Putamen (tissue), 1 donor: ENCODE measurements at regions not wholly inside any gene's neighbourhood (a gene's known extent, or its start where the extent isn't known, plus 50 kb on each side); places are given as distances from the start of the nearest gene placed in this dataset.

Source experiments
- DNase-seq: peaks from one replicate; pipeline ENCODE4 v3.0.0-alpha.2; 2016; ENCODE audit warnings: low spot score

DNA sequence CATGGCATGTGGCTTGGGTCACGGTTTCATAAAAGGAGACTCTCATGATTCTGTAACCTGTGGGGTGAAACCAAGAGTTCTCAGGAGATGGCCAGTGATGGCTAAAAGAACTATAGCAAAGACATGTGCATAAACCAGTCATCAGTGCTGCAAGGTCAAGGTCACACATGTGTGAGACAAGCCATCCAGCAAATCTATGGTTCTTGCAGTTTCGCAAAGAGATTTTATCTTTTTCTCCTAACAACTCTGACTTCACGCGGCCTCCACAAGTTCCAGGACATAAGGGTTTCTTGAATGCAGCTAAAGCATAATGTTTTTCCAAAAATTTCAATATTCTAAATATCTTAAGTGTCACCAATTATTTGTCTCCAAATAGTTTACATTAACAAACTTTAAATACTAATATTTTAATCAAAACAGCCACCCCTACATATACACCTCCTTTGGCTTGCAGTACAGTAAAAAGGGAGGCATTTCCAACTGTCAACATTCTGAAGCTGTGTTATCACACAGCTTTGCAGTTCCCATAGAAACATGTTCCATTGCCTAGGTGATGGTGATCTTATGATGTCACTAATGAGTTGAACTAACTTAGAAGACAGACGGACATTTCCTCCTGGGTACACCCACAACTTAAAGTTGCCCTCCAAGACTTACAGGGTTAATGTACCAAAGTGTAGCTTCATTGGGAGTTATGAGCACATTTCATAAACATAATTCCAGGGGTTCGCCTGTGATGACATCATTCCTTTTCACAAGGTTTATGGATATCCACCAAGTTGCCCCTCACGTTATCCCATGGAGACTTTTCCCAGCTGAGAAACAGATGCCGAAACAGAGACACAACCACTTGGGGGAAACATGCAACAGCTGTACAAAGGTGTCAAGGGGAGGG is 250.9 kb upstream of the PDE10A start:
- DNase-seq = no peak

DNA sequence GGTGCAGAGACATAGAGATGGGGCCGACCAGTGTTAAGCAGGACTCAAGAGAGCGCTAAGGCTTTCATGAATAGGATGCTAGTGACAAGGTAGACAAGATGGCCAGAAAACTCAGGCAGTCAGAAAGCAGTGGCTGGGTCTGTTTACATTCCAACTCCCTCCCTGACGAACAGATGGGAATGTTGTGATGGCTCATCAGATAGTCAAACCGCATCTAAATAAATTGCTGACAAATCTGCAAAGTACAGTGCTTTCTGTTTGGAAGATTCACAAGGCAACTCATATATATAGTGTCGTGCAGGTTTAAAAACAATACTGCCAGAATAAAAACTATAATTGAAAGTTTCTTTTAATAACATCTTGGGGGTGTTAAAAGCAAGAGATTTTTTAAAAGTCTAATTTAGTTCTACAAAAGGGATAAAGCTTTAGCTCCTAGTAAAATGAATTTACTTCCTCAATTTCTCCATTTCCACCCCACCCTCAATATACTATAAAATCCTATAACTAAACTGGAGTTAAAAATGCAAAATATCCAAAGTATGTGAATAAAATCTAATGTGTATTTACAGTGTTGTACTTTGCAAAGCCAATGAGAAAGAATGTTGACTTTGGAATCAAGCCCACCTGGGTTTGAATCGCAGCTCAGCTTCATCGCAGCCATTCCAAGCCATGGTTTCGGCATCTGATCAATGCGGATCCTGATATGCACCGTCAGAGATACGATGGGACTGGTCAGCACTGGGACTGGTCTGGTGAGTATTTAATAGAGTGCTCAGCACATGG is 247.3 kb upstream of the PDE10A start:
- no peak for DNase-seq

DNA sequence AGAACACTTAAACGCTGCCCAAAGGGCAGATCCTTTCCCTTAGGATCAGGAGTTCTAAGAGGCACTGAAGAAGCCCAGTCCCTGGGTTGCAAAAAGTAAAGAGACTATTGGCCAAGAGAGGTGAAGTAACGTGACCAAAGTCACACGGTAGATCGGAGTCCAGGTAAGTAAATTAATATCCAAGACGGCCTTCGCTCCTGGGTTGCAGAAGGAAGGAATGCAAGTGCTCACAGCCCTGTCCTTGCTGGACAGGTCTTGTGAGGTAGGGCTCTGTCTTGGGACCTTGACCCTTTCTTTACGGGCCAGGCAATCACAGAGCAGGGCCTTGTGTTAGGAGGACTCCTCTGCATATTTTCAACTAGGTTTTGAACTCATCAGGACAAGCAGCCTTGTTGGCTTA is 243.7 kb upstream of the PDE10A start:
- no peak for DNase-seq

DNA sequence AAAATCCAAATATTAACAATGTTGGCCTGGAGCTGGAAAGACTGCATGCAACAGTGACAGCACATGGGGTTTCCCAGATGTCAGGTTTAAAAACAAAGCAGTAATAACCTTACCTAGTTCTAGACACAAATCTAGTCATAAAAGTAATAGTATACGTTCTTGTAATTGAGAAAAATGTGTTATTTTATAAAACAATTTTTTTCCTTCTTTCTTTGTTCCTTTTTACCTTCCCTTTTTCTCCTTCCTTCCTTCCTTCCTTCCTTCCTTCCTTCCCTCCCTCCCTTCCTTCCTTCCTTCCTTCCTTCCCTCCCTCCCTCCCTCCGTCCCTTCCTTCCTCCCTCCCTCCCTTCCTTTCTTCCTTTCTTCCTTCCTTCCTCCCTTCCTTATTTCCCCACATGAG is 242.7 kb upstream of the PDE10A start:
- DNase-seq = no peak

DNA sequence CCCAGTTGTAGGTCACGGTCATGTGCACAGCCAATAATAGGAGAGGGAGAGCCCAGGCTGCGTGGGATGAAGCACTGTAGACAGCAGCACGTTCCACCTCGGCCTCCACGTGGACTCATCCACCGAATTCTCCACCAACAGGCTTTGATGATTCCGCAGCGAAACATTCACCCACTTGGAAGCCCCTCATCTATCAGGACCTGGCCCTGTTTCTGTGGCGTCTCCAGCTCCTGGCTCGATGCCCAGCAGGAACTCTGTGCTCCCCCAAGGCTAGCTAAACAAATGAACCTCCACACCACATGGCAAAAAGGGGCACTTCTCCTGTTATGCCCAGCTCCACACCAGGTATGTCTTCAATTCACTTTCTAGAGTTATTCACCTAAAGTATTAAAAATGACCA is 237.9 kb upstream of the PDE10A start:
- DNase-seq = no peak

DNA sequence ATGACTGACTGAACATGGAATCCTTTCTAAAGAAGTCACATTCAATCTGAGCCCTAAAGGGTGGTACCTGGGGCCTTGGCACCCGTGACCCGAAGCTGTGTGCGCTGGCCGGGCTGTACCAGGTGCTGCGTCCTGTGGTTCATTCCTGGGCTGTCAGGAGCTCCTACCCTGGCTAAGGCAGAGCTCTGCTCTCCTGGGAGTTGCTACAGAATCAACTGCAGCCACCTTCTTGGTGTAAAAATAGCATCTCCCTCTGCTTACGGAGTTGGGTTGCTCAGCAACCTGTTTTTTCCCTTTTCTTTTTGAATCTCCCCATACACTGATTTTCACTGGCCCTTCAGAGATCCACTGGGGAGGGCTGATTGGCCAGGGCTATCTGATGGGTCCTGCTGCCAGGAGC is 236.6 kb upstream of the PDE10A start:
- peak; percentile 22 for DNase-seq

DNA sequence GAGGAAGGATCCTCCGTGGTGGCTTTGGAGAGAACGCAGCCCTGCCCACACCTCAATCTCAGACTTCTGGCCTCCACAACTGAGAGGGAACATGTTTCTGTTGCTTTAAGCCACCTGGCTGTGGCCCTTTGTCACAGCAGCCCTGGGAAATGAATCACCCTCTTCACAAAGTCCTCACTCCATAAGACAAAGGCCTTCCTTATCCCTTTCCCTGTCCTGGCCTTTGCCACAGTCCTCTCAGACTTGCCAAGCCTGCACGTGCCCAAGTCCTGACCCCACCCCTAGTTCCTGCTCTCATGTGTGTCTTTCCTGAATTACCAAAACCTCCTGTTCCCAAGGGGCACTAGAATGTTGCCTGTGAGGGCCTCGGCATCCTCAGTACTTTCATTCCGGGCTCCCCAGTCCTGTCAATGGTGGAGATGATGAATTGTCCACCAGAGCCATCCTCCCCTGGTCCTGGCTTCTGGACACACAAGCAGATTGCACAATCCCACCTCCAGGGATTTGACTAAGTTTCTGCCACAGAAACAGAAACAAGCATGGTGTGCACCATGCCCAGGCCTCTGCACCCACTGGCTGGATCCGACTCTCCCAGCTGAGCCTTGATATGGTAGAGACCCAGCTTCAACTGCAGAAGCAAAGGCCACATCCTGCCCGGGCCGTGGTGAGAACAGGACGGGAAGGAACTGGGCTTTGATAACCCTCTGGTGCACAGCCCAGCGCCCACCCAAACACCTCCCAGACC is 232.6 kb upstream of the PDE10A start:
- no peak for DNase-seq

DNA sequence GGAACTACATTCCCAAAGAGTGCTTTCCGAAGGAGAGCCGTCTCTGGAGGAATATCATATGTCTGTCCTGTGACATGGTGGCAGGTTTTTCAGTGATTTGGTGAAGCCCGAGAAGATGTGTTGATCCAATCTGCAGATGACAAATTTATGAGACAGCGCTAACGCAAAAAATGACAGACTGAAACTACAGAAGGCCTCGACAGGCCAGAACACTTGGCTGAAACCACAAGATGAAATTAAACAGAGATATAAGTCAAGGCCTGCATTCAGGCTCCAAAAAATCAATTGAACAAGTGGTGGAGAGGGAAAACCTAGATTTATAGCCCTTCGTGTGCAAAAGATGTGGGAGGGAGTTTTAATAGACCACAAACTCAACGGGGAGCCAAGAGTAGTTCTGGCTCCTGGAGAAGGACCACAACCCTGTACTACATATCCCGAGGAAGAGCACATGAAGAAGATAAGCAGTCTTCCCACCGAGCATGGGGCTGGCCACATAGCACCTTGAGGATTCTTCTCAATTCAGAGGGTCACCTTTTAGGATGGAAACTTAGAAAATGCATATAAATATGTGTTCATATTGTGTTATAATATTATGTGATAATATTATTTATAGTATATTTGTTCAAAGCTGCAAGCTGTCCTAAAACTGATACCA is 231.3 kb upstream of the PDE10A start:
- DNase-seq = no peak

DNA sequence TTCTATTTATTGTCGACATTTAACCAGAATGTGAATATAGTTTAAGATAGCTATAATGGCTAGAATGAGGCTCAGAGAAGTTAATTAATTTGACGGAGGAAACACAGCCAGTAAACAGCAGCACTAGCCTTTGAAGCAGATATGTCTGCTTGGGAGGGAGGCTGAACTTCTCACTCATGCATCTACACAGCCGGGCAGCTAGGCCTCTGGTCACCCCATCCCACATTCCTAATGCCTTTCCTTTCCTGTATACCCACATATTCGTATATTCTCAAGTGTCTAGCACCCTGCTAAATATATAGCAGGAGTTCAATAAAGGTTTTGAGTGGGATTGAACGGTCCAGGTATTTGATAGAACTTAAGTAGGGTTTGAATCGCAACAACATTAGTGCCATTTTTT is 230.4 kb upstream of the PDE10A start:
- no peak for DNase-seq

DNA sequence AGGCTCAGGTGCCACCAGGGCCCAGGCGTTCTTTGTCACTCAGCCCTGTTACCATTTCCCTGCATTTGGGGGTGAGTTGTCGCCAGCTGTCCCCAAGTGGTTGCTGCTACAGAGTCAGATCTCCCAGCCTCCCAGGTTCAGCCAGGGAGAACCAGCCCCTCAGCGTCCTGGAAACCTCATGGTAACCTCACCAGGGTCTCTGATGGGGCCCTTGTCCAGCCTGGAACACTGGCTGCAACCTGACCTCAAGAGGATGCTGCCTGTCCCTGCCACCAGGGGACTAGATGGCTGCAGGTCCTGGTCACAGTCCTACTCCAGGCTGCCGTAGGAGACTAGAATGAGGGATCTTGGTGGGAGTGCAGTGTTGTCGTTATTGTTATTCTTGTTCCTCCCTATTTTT is 228.3 kb upstream of the PDE10A start:
- DNase-seq = no peak

DNA sequence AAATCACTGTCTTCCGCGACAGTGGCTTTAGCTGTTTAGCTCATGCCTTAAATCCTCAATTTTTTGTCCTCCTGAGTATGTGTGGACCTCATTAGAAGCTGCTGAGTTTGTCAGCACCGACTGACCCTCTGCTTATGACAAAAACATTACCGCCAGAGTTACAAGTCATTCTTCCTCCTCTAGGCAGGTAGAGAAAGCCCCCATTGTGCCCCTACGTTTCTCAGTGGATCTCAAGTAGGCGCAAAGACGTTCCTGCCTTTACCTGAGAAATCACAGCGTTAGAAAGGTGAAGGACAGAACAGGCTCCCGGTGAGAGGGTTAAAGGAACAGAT is 227.3 kb upstream of the PDE10A start:
- DNase-seq = no peak

DNA sequence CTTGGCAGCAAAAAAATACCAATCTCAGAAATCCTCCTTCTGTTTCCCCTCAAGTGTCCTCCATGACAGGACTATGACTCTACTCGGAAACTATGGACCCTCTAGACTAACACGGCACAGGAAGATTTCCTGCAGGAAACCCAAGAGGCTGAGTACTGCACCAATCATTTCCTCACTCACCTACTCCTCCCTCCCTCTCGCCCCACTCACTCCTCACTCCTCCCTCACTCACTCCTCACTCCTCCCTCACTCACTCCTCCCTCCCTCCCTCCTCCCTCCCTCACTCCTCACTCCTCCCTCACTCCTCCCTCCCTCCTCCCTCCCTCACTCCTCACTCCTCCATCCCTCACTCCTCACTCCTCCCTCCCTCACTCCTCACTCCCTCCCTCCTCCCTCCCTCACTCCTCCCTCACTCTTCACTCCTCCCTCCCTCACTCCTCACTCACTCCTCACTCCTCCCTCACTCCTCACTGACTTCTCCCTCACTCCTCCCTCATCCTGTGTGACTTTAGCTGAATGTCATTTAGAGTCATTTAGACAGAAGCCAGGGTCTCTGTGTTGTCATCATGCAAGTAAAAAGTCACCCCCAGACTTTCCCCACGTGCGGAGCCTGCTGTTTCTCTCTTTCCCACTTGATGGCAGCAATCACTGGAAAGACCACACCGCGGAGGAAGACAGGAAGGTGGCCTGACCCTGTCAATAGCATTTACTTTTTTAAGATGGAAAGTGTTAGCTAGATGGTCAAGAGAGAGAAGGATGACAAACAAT is 226.8 kb upstream of the PDE10A start:
- DNase-seq = no peak

DNA sequence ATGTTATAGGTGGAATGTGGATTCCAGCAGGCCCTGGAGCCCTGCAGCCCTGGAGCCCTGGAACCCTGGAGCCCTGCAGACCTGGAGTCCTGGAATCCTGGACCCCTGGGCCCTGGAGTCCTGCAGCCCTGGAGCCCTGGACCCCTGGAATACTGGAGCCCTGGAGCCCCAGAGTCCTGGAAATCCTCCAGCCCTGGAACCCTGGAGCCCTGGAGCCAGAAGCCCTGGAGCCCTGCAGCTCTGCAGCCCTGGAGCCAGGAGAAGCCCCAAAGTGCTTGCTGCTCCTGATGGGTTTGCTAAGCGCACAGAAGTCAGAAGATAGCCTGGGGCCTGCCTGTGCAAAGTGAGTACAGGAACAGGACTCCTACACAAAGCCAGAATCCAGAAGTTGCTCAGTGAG is 223.1 kb upstream of the PDE10A start:
- no peak for DNase-seq

DNA sequence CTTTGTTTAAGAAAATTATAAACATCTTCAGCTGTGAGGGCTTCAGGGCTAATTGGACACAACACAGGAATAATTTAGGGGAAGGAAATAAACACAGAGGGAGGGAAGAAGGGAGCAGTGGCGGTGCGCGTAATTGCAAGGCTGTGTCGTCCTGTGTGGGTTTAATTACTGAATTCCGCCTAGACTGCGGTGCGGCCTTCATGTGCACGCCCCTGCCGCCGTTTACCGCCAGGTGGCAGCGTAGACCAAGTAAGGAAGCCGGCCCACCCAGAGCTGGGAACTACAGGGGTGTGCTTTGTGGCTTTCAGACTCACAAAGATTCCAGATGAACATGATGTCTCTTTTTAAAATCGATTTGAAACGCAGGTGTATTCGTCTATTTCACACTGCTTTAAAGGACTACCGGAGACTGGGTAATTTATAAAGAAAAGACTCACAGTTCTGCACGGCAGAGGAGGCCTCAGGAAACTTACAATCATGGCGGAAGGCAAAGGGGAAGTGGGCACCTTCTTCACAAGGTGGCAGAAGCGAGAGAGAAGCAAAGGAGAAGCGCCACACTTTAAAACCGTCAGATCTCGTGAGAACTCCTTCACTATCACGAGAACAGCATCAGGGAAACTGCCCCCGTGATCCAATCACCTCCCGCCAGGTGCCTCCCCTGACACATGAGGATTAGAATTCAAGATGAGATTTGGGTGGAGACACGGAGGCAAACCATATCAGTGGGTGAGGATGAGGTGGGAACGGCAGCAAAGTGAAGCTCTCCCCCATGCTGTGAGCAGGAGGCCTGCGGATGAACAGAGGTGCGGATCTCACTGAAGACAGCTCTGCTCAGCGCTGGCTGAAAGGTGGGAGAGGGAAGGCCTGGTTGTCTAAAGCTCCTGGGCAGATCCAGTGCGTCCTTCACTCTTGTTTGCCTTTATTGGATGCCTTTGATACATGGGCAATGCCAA is 222.0 kb upstream of the PDE10A start:
- peak; percentile 65 for DNase-seq

DNA sequence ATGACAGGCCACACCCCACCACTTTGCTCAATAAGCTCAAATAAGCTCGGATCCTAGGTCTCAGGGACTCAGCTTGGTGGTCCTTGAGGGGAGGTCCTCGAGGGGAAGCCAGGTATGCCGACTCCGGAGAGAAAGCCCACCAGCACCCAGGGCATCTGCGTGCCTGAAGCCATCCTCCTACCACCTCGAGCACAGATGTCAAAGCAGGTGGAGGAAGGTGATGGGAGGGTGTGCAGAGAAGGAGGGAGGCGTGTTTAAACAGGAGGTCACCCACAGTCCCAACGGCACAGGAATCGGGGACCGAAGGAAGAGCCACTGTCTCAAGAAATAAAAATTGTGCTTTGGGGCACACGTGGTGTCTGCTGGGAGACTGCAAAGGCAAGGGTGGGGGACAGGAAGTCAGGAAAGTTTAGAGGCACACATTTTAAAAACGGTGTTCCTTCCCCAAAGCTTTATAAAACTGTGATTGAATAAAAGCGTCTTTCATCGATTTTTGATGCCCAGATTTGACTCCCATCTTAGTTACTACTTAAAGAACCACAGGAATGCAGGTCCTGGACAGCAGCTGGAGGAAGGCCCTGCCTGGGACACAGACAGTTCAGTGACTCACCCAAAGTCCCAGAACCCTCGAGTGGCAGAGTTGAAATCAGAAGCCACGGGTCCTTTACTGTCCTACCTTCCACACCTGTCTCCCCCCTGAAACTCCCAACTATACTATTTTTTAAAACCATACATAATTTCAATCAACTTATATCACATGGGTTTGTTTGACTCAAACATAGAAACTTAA is 221.0 kb upstream of the PDE10A start:
- DNase-seq = no peak

DNA sequence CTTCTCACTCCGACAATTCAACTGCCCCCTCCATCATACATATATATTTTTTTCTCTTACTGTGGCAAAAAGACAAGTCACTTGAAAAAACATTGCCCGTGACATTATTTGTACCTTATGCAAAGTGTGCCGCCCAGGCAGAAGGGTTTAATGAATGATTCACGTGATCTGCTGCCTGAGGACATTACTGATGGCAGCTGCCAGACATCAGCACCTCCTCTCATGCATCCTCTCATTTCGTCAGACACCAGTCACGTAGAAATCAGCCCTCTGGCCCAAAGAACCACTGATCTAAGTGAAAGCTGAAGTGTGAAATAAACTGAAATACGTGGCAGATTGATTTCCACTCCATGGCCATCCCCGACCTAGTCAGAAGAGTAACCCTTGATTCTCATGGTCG is 218.8 kb upstream of the PDE10A start:
- DNase-seq = no peak

DNA sequence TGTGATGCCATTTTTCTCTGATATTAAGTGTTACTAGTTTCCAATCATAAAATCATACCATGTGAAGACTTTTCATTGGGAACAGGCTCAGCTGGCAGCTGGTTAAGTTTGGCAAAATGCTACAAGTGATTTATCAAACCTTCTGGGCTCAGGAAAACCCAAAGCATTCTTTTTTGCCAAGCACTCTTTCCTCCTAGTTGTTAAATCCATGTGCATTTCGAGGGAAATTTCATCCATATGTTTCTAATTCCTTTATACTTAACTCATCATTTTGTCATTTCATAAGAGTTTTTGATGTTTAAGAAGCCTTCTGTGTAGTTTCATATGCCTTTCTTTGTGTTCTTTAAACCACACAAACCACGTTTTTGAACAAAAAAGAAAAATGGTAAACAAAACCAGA is 217.6 kb upstream of the PDE10A start:
- DNase-seq = no peak

DNA sequence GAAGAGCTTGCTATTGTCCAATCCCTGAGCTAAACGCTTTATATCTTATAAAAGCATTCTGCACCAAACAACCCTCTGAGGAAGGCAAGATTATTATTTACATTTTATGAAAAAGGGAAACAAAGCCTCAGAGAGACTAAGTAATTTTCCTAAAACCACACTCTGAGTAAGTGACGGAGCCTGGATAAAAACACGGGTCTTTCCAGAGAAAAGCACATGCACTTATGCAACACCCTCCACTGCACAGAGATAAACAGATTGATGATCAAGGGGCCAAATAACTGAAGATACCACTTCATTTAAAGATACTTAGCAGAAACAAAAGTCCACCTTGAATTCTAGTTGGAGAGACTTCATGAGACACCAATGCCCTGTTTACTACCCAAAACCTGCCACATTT is 214.7 kb upstream of the PDE10A start:
- DNase-seq = no peak

DNA sequence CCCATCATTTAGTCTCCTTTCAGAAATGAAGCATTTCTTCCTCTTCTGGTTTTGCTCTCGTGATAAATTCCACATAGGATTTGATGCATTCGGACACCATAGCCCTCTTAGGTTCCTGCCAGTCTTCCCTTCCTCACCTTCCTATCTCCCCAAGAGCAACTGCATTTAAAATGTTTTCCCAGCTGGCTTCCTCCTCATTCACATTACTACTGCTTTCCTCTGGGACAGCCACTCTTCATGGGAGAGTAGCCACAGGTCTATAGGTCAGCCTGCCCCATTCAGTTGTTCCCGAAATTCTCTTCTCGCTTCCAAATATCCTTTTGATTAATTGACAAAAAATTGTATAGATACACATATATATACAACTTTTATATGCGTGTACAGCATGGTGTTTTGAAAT is 214.2 kb upstream of the PDE10A start:
- no peak for DNase-seq

DNA sequence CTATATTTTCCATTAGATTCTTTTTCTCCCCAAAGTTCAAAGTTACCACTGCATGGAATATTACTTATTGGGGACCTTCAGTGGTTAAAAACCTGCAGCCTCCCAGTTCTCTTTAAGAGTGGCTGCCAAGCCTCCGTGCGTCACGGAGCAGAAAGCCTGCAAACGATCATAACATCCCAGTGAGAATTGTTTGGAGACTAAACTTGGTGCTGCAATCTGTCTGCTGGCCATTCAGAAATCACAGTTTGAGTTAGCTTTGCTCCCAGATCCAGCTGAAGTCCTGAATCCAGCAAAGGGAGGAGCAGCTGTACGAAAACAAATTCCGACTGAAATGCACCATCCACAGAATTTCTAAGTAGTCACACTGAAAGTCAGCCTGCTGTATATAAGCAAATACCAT is 213.5 kb upstream of the PDE10A start:
- DNase-seq = no peak
